HCT116 (cell line): ENCODE measurements at regions not wholly inside any gene's neighbourhood (a gene's known extent, or its start where the extent isn't known, plus 50 kb on each side); places are given as distances from the start of the nearest gene placed in this dataset.

Experiments used
- POLR2A ChIP-seq: IDR thresholded peaks from 2 replicates; pipeline ENCODE4 v1.7.0; 2011; ENCODE audit warnings: borderline replicate concordance; ENCODE audit not compliant: insufficient read depth, insufficient read length; ENCODE audit errors: extremely low read depth
- POLR2AphosphoS5 ChIP-seq: IDR thresholded peaks from 2 replicates; pipeline ENCODE4 v1.6.1; 2011; ENCODE audit warnings: mild to moderate bottlenecking, low read depth, low read length, moderate library complexity

DNA sequence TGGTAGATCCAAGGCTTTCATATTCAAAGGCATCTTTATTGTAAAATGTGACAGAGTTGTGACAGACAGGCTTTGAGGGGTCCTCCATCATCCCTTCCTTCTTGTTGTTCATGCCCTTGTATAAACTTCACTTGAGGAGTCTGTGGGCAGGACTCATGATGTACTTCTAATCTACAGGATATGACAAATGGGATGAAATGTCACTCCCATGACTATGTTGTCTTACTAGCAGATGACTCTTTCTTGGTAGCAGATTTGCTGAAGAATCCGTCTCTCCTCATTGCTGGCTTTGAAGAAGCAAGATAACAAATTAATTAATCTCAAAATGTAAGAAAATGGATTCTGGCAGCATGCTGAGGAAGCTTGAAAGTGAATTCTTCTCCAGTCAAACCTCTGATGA is 566.1 kb downstream of the TFAP2B start:
- no peak for TF ChIP-seq POLR2AphosphoS5
- no peak for TF ChIP-seq POLR2A
